Neural cell (in vitro differentiated cells): ENCODE measurements at regions not wholly inside any gene's neighbourhood (a gene's known extent, or its start where the extent isn't known, plus 50 kb on each side); places are given as distances from the start of the nearest gene placed in this dataset.

Source experiments
- H2AFZ ChIP-seq: fragments of 200-600, 300-800 bp; sonication (generic), shearing (Covaris generic); 2 replicates; pipeline ENCODE4 v1.6.0; 2014; ENCODE audit warnings: low read depth, mild to moderate bottlenecking, antibody characterized with exemption, low read length, moderate library complexity
- H3F3A ChIP-seq: fragments of 200-600 bp; shearing (Covaris generic); 2 replicates; pipeline ENCODE4 v1.6.1; 2016; ENCODE audit warnings: mild to moderate bottlenecking, moderate library complexity, mixed read lengths, antibody characterized with exemption, low read length; ENCODE audit not compliant: insufficient read depth, poor library complexity, severe bottlenecking
- H3K27ac ChIP-seq: fragments of 200-600, 300-800 bp; sonication (generic), shearing (Covaris generic); 2 replicates; pipeline ENCODE4 v1.5.1; 2014; ENCODE audit warnings: mild to moderate bottlenecking, low read length, moderate library complexity
- H3K27me3 ChIP-seq: fragments of 300-800, 200-600 bp; sonication (generic), shearing (Covaris generic); 2 replicates; pipeline ENCODE4 v1.6.0; 2014; ENCODE audit warnings: mild to moderate bottlenecking, low read depth, low read length, moderate library complexity; ENCODE audit not compliant: insufficient read depth
- H3K36me3 ChIP-seq: fragments of 300-800, 200-600 bp; sonication (generic), shearing (Covaris generic); 2 replicates; pipeline ENCODE4 v1.5.1; 2014; ENCODE audit warnings: mild to moderate bottlenecking, antibody characterized with exemption, low read length, moderate library complexity; ENCODE audit not compliant: insufficient read depth
- H3K4me2 ChIP-seq: fragments of 300-800, 200-600 bp; sonication (generic), shearing (Covaris generic); 2 replicates; pipeline ENCODE4 v1.6.0; 2014; ENCODE audit warnings: mild to moderate bottlenecking, low read length
- H3K4me3 ChIP-seq: fragments of 300-800, 200-600 bp; sonication (generic), shearing (Covaris generic); 2 replicates; pipeline ENCODE4 v1.5.1; 2014; ENCODE audit warnings: mild to moderate bottlenecking, low read length, moderate library complexity
- H3K79me2 ChIP-seq: fragments of 200-600 bp; shearing (Covaris generic); replicated peaks from 2 replicates; pipeline ENCODE4 v1.6.0; 2014; ENCODE audit warnings: mild to moderate bottlenecking, low read length, moderate library complexity; ENCODE audit not compliant: insufficient read depth
- H3K9ac ChIP-seq: fragments of 300-800, 200-600 bp; sonication (generic), shearing (Covaris generic); 2 replicates; pipeline ENCODE4 v1.6.1; 2016; ENCODE audit warnings: mild to moderate bottlenecking, low read length, mixed read lengths
- H3K9me2 ChIP-seq: fragments of 200-600 bp; shearing (Covaris generic); 2 replicates; pipeline ENCODE4 v1.6.1; 2016; ENCODE audit warnings: mild to moderate bottlenecking, low read length, mixed read lengths; ENCODE audit not compliant: insufficient read depth
- H3K9me3 ChIP-seq: fragments of 200-600, 300-800 bp; sonication (generic), shearing (Covaris generic); 2 replicates; pipeline ENCODE4 v1.6.1; 2016; ENCODE audit warnings: mild to moderate bottlenecking, mixed run types, low read length, moderate library complexity, mixed read lengths
- H4K20me1 ChIP-seq: fragments of 200-600 bp; shearing (Covaris generic); 2 replicates; pipeline ENCODE4 v1.6.1; 2016; ENCODE audit warnings: mild to moderate bottlenecking, mixed run types; ENCODE audit not compliant: insufficient read depth
- CTCF ChIP-seq: fragments of 450-650 bp; IDR thresholded peaks from 2 replicates; pipeline ENCODE4 v1.5.1; 2014; ENCODE audit warnings: antibody characterized with exemption, mild to moderate bottlenecking, moderate library complexity; ENCODE audit not compliant: poor library complexity, severe bottlenecking
- EP300 ChIP-seq: fragments of 450-650 bp; conservative IDR thresholded peaks from 2 replicates; pipeline ENCODE4 v1.6.1; 2014; ENCODE audit warnings: antibody characterized with exemption, mild to moderate bottlenecking, moderate library complexity; ENCODE audit not compliant: poor library complexity, severe bottlenecking
- MXI1 ChIP-seq: fragments of 450-650 bp; conservative IDR thresholded peaks from 2 replicates; pipeline ENCODE4 v1.6.1; 2014; ENCODE audit warnings: antibody characterized with exemption, mild to moderate bottlenecking; ENCODE audit not compliant: poor library complexity, severe bottlenecking
- POLR2AphosphoS5 ChIP-seq: IDR thresholded peaks from 2 replicates; pipeline ENCODE4 v1.6.1; 2012
- RAD21 ChIP-seq: fragments of 450-650 bp; conservative IDR thresholded peaks from 2 replicates; pipeline ENCODE4 v1.6.1; 2014; ENCODE audit warnings: antibody characterized with exemption, mild to moderate bottlenecking, moderate library complexity
- REST ChIP-seq: IDR thresholded peaks from 2 replicates; pipeline ENCODE4 v1.6.1; 2012; ENCODE audit warnings: borderline replicate concordance
- TAF1 ChIP-seq: IDR thresholded peaks from 2 replicates; pipeline ENCODE4 v1.6.1; 2012; ENCODE audit warnings: low read depth

DNA sequence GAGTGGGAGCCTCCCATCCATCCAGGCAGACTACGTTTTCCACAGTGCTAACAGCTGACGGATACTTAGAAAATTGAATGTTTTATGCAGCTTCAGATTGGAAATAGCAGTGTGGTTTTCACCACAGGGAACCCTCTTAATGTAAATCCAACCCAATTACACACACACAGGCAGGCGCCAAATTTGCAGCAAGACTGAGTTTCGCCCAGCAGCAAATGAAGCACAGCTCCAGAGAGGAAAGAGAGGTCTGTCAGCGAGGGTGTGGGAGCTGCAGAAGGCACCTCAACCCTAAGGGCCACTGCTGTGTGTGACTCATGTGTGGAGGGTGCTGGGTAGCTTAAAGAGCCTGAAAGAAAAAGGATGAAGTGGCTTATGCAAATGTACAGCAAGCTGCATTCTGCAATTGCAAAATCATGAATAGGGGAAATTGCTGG, 365.7 kb downstream of the MAFB start:
- no peaks in the 10 kb centered on the region for H3K9me3 ChIP-seq
- no peaks in the 10 kb centered on the region for H3K79me2 ChIP-seq
- no peak overlapping the region for H3K9ac ChIP-seq
- H3K4me2 ChIP-seq = no peak overlapping the region
- H3K27me3 ChIP-seq = peaks cover 10% of the 10 kb centered on the region
- TF ChIP-seq TAF1 (no peak), REST (peak; percentile 45), EP300 (peak; percentile 74), RAD21 (no peak), POLR2AphosphoS5 (peak; percentile 91)
- H3K9me2 ChIP-seq = no peaks in the 10 kb centered on the region
- no peak overlapping the region for H2AFZ ChIP-seq
- H3K27ac ChIP-seq = peak overlapping the region; percentile 23
- H3K36me3 ChIP-seq = no peaks in the 10 kb centered on the region
- H4K20me1 ChIP-seq = no peaks in the 10 kb centered on the region
- peaks cover 3% of the 10 kb centered on the region for H3F3A ChIP-seq
- H3K4me3 ChIP-seq = peak overlapping the region; percentile 33

GRCh38 chr20:40322941-40323340, 366.1 kb downstream of the MAFB start:
- no peak overlapping the region for H3K9ac ChIP-seq
- no peak overlapping the region for H2AFZ ChIP-seq
- peak overlapping the region; percentile 33 for H3K4me3 ChIP-seq
- peaks cover 3% of the 10 kb centered on the region for H3F3A ChIP-seq
- no peaks in the 10 kb centered on the region for H3K36me3 ChIP-seq
- no peak overlapping the region for H3K4me2 ChIP-seq
- H4K20me1 ChIP-seq = no peaks in the 10 kb centered on the region
- no peaks in the 10 kb centered on the region for H3K9me2 ChIP-seq
- H3K27me3 ChIP-seq = peaks cover 7% of the 10 kb centered on the region
- no peak for TF ChIP-seq REST
- TF ChIP-seq RAD21 = peak; percentile 27
- no peak for TF ChIP-seq MXI1
- TF ChIP-seq POLR2AphosphoS5 = no peak
- no peak for TF ChIP-seq TAF1
- TF ChIP-seq EP300 = no peak
- TF ChIP-seq CTCF = no peak
- H3K27ac ChIP-seq = peak overlapping the region; percentile 23
- no peaks in the 10 kb centered on the region for H3K9me3 ChIP-seq
- no peaks in the 10 kb centered on the region for H3K79me2 ChIP-seq
